Activated CD4-positive, alpha-beta T cell treated with anti-CD3 and anti-CD28 coated beads, Interleukin-2, amount 50 U/mL, for 16 hours (primary cell): ENCODE measurements at regions not wholly inside any gene's neighbourhood (a gene's known extent, or its start where the extent isn't known, plus 50 kb on each side); places are given as distances from the start of the nearest gene placed in this dataset.

Source experiments
- DNase-seq: peaks from one replicate; pipeline ENCODE4 v3.0.0-alpha.2; 2020

DNA sequence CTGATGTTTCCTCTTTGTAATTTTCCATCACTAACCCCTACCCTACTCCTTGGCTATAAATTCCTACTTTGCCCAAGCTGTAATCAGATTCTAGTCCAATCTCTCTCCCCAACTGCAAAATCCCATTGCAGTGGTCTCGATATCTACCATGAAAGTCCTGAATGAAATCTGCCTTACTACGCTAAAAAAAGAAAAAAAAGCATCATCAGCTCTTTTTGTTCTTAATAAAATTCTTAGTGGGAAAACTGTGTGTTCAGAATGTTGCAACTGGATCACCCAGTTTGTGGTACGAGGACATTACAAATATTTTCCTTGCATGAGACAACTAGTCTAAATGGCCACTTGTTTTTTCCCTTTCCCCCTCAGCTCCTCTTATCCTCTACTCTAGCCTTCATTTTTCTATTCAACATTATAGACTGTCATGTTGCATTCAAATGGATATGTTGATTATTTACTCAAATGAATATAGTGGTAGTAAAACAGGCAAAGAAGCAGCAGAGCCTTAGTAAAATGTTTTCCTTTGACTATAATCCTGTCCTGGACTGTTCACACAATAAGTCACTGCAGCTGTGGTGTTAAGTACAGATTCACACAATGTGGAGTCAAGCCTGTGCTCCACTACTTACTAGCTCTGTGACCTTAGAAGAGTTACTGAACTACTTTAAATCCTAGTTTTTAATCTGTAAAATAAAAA lies 527.1 kb upstream of the MARCKS start:
- no peak for DNase-seq

DNA sequence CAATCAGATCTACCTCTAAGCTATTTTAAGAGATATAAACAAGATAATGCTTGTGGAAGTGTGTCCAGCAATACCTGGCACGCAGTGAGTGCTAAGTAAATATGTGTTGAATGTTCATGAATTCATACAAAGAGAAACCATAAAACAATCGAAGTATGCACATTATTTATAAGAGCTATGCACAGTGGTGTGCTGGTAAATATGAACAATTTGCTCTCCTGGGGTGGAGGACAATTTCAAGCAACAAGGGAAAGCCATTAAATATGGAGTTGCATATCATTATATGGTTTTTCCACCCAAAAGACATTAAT lies 526.6 kb upstream of the MARCKS start:
- no peak for DNase-seq

DNA sequence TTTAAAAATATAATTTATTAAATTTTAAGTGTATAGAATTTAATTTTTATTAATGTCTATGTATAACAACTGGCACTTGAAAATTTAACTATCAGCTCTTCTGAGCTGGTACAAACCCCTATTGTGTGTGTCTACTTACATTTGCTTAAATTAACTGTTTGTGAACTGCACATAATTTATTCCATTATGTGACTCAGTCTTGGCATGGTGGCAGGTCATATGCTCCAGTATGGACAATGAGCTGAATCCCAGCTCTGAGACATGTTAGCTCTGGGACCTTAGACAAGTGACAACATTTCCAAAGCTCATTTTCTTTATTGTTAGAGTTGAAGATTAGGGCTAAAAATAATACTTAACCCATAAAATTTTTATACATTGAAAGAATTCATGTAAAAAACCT lies 526.1 kb upstream of the MARCKS start:
- DNase-seq, result no peak

DNA sequence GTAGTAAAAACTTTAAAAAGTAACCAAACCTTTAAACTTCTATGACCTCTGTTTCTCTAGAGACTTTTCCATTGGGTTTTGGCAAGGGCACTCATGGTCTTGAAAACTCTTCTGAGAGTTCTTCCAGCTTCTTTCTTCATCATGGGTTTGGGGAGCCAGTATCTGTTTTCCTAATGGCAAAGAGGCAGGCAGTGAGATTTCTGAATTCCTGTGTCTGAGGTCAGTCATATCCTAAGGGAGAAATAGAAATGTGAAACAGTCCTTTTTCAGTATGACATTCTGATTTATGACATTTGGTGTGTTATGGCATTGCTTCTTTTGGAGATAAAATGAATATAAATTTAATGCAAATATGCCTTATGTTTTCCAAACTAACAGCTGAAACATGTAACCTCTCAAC lies 518.5 kb upstream of the MARCKS start:
- DNase-seq, result no peak

DNA sequence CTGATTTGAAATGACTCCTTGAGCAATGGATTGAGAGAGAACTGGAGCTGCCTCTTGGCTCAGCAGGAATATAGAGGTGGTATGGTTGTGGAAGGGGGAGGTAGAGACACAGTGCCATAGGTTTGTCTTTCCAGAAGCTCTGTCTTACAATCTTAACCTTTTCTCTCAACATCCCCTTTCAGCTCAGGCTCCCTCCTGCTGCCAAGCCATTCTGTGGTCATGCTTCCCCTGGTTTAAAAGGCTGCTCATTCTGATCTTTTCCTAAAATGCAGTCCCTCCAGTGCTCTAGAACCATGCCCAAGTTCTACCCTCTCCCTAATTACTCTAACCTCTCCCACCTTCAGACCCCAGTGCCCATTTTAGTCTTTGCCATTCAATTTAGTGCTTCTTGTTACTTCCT lies 517.9 kb upstream of the MARCKS start:
- DNase-seq, result no peak

DNA sequence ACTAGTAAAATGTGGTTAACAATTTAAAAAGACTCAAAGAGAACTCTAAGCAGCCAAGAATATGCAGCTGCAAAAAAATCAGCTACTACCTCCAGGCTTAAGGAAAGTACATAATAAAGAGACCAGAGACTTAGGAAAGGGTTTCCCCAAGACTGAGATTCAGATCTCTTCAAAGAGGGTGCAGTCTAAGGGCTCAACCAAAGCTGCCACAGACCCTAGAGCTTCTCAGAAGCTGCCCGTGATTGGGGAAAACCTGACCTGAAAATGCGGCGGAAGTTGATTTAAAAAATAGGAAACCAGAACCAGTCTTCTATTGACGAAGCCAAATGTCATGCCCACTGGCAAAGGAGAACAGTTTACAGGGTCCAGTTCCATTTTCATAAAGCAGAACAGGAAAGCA lies 516.8 kb upstream of the MARCKS start:
- no peak for DNase-seq

DNA sequence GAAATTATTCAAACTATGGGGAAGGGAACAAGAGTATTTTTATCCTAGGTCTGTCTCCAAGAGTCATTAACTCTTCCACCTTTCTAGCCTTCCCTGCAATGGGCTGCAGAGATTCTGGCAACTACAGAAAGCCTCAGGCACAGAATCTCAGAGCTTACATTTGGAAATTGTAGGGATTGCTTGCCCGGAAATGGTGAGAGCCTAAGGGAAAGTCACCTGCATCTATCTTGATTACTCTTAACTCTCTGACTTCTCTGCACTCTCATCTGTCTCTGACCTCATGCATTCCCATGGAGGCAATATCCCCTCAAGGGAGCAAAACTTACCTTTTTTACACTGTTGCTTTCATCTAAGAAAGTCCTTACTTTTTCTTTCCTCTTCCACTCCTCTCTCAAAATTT lies 513.2 kb upstream of the MARCKS start:
- no peak for DNase-seq

DNA sequence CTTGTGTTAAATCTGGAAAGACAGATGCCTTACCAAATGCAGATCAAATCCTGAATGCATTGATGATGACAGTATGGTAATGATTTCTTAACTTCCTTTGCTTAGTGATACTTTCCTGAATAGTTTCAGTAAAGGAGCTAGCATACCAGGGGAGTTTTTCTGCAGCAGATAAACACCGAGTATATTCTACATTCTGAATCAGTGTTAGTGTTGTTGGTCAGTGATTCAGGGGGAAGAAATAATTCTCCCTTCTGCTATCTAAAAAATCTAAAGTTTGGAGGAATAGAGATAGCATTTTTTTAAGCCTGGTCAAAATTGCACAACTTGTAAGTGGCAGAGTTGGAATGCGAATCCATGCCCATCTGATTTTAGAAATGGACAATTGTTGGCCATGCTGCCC lies 512.2 kb upstream of the MARCKS start:
- DNase-seq, result no peak

DNA sequence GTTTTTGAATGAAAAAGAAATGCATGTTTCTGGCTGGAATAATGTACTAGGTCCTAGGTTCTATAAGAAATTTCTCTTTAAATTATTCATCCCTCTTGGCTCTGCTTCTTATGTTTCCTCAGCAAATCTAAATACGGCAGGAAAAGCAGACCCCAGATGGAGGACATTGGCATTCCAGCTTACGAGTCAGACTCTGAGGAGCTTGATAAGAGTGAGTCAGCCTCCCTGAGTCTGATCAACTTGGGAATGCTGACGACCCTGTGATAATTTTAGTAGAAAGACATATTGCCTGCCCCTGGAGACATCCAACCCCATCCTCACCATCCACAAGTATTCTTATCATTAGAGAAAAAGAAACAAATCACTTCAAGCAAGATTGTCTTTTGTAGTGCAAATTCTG lies 509.7 kb upstream of the MARCKS start:
- no peak for DNase-seq

DNA sequence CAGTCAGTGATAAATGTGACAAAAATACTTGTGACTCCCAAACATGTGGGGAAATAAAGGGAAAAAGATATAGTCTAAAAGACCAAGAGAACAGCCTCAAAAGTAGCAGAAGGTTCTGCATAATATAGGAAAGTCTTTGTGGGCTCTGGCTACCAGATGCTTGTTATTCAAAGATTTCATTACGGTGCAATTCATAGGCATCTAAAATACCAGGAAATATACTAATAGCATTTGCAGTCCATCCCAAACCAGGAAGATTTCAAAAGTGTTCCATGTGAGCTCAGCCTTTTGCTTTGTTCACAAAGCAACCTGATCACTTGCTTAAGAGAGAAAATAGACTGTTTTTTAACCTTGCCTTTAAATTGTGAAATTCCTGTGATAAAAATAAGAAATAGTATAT lies 506.7 kb upstream of the MARCKS start:
- DNase-seq, result no peak

DNA sequence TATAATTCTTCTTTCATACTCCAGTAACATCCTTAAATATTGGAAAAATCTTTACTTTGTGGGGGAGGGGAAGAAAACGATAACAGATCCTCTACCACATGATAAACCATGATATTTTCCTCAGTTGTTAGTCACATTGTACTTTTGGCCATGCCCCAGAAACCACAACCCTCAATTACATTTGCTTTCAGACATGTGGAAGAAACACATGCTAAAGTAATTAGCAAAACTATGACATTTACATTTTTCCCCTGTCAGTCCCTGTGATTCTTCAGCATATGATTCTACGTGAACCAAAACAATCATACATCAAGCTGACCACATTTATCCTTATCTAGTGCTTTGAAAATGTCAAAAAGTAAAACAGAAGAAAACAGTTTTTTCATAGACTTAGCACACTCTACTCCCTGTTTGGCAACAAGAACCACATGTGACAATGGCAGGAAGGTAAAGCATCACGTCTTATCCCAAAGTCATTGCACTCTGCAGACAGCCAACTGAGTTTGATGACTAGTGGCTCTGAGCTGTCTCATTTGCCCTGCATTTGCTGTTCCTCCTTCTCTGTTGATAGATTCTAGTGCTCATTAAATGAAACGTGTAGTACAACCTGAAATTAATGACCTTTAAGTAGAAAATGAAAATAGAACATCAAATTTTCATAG lies 505.8 kb upstream of the MARCKS start:
- DNase-seq, result no peak

DNA sequence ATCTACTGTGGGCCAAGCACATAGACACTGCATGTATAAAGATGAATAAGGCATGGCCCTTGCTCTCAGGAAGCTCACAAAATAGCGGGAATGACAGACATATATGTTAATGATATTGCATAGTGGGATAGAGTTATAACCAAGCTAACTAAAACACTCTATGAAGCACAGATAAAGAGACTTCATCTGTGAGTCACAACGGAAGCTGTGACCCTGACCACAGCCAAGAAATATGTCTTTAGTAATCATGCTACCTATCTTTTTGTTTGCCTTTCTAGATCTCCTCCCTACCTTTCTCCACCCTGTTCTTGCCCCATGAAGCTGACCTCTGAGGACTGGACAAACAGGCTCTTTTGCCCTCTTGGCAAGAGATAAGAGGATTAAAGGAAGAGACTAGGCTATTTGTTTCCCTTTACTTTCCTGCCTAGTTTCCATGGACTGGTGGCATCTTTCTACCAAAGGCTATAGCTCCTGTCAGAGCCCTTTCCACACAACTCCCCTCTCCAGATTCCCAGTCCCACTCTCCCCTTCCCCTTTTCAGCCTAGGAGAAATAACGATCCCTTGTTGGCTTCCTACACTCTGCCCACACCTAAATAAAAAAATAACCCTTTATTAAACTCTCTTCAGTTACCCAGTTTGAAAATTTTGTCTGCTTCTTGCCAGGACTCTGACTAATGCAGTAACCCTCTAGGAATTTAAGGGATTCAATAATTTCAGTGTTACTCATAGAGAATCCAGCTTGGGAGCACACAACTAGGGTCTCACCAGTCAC lies 504.9 kb upstream of the MARCKS start:
- DNase-seq, result no peak

DNA sequence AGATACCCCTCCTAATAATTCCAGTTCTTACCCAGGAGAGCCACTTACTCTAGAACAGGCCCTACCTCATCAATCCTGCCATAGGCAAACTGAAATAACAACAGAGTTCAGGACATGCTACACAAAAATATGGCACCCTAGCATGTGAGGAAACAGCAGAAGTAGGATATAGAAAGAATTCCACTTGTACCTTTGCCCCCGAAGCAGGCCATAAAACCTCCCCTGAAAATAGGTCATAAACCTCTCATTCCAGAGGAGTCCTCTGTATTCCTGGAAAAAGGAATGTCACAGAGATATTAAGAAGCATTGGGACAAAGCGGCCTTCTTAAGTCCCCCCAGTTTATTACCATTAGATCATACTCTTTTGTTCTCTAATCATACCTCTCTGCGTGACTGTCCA lies 504.3 kb upstream of the MARCKS start:
- no peak for DNase-seq

DNA sequence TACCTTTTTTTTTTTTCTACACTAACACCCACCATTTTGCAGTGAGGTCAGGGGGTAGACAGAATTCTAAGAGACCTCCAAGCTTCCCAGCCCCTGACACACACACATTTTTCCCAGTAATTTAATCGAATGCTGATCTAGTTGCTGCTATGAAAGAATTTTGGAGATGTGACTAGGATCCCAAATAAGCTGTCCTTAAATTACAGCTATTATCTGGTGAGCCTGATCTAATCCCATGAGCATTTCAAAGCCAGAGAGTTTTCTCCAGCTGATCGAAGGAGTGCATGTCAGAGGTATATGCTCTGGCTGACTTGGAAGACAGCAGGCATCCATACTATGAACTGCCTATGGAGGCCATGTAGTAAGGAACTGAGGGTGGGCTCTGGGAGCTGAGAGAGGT lies 503.8 kb upstream of the MARCKS start:
- no peak for DNase-seq

DNA sequence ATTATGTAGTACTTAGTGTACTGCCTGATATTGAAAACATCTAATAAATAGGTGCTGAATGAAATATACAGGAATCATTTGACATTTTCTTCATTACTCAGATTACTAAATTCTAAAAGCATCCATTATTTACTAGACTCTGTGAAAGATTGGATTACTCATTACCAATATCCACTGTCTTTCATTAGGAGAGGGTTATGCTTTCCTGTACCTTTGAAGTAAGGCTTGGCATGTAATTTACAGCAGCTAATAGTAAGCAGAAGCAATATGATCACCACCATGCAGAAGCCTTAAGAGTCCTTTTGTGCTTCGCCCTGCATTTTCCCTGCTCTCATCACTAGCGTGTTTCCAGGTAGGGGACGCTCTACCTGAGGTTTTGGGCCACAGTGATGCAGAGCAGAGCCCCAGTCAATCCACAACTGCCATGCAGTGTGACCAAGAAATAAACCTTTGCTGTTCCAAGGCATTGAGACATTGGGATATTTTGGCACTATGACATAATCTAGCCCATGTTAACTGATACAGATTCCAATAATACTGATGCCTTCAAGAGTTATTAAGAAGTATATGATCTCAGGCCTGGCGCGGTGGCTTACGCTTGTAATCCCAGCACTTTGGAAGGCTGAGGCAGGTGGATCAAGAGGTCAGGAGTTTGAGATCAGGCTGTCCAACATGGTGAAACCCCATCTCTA lies 502.8 kb upstream of the MARCKS start:
- no peak for DNase-seq

DNA sequence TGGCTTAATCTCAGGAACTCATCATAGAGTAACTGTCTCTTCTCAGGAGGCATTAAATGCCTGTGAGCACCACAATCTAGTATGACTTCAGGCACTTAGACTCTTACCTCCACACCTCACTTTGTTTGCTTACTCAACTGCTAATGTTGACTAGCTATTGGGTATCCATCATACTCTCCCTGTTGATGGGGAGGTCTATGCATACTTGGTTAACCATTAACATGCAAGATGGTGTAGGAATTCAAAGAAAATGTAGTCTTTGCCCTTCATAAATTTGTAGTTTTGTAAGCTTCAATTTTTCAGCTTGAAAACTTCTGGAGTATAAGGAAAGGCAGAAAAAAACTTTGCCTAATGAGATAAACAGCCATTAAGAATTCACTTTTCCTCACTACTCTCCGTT lies 501.0 kb upstream of the MARCKS start:
- no peak for DNase-seq

DNA sequence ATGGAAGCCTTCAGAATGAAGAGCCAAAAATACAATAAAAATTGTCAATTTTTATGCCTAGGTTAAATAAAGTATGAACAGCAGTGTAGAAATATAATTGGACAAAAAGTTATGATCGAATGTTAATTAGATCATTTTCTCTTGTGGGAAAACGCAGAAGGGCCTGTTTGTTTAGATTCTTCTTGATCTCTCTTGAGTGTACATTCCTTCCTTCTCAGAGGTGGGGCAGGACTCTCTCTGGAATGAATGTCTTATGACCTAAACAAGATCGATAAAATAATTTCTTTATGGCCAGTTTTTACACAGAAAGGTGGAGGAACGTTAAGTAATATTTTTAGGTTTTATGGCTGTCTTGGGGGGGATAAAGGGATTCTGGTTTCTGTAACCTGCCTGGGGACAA lies 500.1 kb upstream of the MARCKS start:
- no peak for DNase-seq

DNA sequence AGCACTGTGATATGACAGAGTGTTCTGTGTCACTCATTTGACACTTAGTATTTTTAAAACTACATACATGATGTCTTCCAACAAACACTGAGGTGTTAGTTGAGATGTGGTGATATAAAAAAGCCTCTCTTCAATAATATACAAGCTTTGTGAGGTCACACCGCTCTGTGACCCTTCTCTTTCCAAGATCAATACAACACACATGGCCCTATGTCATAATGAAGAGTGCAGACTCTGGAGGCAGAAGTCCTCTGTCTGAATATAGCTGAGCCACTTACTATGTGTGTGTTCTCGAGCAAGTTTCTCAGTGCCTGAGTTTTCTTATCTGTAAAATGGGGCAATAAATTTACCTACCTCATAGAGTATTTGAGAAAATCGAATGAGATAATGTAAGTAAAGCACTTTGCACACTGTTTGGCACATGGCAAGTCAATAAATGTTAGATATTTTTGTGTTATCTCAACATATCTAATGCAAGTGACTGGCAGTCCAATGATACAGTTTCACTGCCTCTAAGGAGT lies 499.0 kb upstream of the MARCKS start:
- DNase-seq, result no peak

DNA sequence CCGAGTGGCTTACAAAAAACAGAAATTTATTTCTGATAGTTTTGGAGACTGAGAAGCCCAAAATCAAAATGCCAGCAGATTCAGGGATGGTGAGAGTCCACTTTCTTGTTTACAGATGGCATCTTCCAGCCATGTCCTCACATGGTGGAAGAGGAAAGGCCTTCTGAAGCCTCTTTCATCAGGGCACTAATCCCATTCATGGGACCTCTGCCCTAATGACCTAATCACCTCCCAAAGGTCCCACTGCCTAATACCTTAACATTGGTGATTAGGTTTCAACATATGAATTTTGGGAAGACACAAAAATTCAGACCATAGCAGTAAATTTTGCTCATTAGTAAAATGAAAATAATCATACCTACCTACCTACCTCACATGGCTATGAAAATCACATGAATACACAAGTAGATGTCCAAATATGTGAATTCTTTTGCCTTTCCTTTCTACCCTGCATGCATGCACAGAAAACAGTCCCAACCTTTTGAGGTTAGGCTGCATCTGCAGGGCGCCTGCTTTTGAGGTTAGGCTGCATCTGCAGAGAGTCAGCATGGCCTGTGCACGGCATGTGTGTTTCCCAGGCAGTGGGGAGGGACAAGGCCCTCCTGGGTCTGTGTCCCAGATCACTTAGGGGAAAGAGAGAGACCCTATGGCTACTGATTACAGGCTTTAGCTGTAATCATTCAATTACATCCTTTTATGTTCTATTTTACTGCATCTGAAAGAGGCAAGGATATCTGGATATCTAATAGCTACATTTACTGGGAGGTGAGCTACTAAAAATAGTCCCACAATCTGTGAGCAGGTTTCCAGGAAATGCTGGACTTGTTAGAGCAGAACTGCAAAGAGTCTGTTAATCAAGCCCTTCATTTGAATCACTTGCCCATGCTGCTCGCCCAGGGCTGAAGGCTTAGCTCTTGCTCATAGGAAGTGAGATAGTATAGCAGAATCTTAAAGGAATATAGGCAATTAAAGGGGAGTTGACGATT lies 497.7 kb upstream of the MARCKS start:
- no peak for DNase-seq

DNA sequence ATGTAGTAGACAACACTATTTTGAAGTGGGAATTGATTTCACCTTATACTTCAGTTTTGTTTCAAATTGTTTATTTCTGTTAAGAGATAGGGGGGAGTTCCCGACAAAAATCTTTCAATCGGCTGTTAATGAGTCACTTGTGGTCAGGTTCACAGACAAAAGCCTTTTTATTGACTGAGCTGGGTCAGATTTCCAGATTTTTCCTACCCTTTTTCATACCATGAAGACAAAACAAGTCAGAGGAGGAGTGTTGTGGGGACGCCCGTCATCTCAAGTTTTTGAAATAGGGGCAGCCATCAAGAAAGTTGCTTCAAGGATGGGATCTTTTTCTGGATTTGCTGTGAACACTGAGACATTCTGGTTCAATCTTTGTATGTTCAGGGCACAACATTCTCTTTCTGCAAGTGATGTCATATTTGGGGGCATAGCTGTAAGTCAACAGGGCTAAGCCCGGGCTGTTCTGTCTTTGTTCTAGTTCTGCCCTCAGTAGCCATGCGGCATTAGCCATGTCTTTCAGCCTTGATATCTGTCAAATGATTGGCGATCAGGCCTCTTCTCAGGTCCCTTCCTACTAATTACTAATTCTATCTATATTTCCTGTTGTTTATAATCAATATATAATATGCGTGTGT lies 496.0 kb upstream of the MARCKS start:
- no peak for DNase-seq

DNA sequence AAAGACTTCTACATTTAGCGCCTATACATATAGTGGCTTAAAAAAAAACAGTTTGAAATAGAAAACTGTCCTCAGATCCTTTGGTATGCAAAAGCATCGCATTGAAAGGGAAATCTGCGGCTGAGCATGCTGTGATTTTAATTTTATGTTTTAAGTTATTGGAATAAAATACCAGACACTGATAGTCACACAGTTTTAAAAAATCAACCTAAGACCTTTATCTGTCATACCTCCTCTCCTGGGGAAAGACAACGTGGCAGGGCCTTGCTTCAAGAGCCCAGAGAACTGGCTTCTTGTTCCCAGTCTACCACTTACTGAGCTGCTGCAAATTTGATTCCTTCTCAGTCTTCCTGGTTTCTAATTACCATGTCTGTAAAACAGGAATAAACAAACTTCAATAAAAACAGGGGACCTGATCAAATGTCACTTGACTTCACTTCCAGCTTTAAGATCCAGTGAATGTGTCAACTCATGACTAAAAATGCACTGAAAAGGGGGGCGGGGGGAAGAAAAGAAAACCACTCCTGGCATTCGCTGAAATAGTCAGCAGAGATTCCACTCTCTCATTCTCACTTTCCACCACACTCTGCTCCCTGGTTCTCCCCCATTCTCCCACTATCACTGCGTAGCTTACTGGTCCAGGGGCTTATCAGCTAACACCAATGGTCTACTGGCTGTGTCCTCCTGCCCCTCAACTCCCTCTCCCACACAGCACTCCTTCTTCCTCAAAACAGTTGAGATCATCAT lies 494.7 kb upstream of the MARCKS start:
- DNase-seq, result no peak
